ENCODE measurements at regions not wholly inside any gene's neighbourhood (a gene's known extent, or its start where the extent isn't known, plus 50 kb on each side); places are given as distances from the start of the nearest gene placed in this dataset.

GRCh38 chrX:43526878-43527277 lies 129.2 kb upstream of the MAOA start:
- no peak for ATAC-seq
- no peak for DNase-seq (ENCODE audit: low spot score in 2 of 2)
- peaks cover 0 to 7% of the 10 kb centered on the region in 2 donors for H3K9me3 Mint-ChIP-seq
- peaks cover 0 to 7% of the 10 kb centered on the region in 2 donors for H3K36me3 Mint-ChIP-seq
- no peak overlapping the region for H3K27ac Mint-ChIP-seq

GRCh38 chrX:43527801-43528200 lies 128.3 kb upstream of the MAOA start:
- H3K36me3 Mint-ChIP-seq, result peaks cover 0 to 8% of the 10 kb centered on the region in 2 donors
- no peak for DNase-seq (ENCODE audit: low spot score in 2 of 2)

GRCh38 chrX:43530837-43531236 lies 125.3 kb upstream of the MAOA start:
- no peak for ATAC-seq
- H3K9me3 Mint-ChIP-seq, result peaks cover 3 to 14% of the 10 kb centered on the region in 2 donors
- H3K27ac Mint-ChIP-seq, result no peak overlapping the region
- H3K36me3 Mint-ChIP-seq, result peaks cover 8 to 9% of the 10 kb centered on the region in 2 donors
- no peak for DNase-seq (ENCODE audit: low spot score in 2 of 2)

More at GRCh38 chrX:43527801-43528200, 128.3 kb upstream of the MAOA start:
- no peak overlapping the region for H3K27ac Mint-ChIP-seq
- H3K9me3 Mint-ChIP-seq, result peaks cover 0 to 8% of the 10 kb centered on the region in 2 donors
- ATAC-seq, result no peak

DNA sequence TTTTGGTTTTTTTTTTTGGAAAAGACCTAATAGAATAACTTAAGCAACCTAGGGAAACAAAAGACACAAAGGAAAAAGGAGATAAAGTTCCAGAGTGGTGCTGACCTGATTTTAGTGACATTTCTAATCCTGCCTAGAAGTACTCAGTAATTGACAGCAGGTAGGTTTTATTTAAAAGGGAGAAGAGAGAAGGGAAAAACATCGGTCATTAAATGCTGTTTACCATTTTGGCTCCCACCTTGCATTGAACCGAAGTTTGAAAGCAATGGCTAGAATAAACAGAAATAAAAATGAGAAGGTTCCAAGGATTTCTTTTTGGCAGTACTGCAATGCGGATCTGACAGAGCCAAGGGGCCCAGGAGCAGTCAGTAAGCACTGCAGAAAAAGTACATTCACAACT lies 115.8 kb upstream of the MAOA start:
- no peak for DNase-seq (ENCODE audit: low spot score in 2 of 2)
- ATAC-seq, result no peak
- no peak overlapping the region for H3K27ac Mint-ChIP-seq
- H3K9me3 Mint-ChIP-seq, result no peaks in the 10 kb centered on the region
- no peaks in the 10 kb centered on the region for H3K36me3 Mint-ChIP-seq

- Mint-ChIP-seq H3K9me3 (peaks cover 0 to 13% of the 10 kb centered on the region in 2 donors), H3K36me3 (no peaks in the 10 kb centered on the region), H3K27ac (no peak overlapping the region)
- ATAC-seq, result no peak
- no peak for DNase-seq (ENCODE audit: low spot score in 2 of 2)
These were observed 104.5 kb upstream of the MAOA start for GRCh38 chrX:43551590-43551989.

- Mint-ChIP-seq H3K9me3 (peaks cover 0 to 13% of the 10 kb centered on the region in 2 donors), H3K27ac (no peak overlapping the region), H3K36me3 (no peaks in the 10 kb centered on the region)
- ATAC-seq (no peak), DNase-seq (ENCODE audit: low spot score in 2 of 2) (no peak)
These were observed 103.9 kb upstream of the MAOA start for GRCh38 chrX:43552156-43552555.

GRCh38 chrX:43552703-43553102 lies 103.4 kb upstream of the MAOA start:
- ATAC-seq (no peak), DNase-seq (ENCODE audit: low spot score in 2 of 2) (no peak)
- Mint-ChIP-seq H3K9me3 (peaks cover 0 to 13% of the 10 kb centered on the region in 2 donors), H3K36me3 (no peaks in the 10 kb centered on the region), H3K27ac (no peak overlapping the region)

GRCh38 chrX:43553257-43553656 lies 102.8 kb upstream of the MAOA start:
- Mint-ChIP-seq H3K27ac (no peak overlapping the region), H3K9me3 (peaks cover 0 to 9% of the 10 kb centered on the region in 2 donors), H3K36me3 (no peaks in the 10 kb centered on the region)
- ATAC-seq (no peak), DNase-seq (ENCODE audit: low spot score in 2 of 2) (no peak)

DNA sequence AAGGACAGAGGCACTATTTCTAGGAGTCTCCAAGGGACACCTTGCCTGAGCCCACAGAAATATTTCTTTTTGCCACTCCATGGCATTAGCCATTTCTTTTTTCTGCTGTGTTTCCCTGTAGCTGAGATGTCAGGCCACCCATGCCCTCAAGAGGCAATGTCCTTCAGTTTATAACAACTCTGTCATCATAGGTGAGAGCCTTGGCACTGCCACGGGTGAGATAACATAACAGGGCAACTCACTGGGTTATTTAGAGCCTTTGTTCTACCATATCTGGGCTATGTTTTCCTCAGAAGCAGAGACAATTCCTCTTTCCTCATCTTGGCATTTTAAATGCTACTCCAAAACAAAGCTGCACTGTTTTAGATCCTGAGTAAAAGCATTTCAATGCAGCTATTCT lies 99.9 kb upstream of the MAOA start:
- DNase-seq (ENCODE audit: low spot score in 2 of 2) (no peak), ATAC-seq (no peak)
- no peak overlapping the region for H3K27ac Mint-ChIP-seq
- H3K9me3 Mint-ChIP-seq, result peaks cover 0 to 5% of the 10 kb centered on the region in 2 donors
- H3K36me3 Mint-ChIP-seq, result no peaks in the 10 kb centered on the region

- peaks cover 0 to 4% of the 10 kb centered on the region in 2 donors for H3K9me3 Mint-ChIP-seq
- no peaks in the 10 kb centered on the region for H3K36me3 Mint-ChIP-seq
- H3K27ac Mint-ChIP-seq, result no peak overlapping the region
- DNase-seq (ENCODE audit: low spot score in 2 of 2) (peak in 1 of 2 donors; percentile 42), ATAC-seq (no peak)
These were observed 98.3 kb upstream of the MAOA start for GRCh38 chrX:43557792-43558191.

DNA sequence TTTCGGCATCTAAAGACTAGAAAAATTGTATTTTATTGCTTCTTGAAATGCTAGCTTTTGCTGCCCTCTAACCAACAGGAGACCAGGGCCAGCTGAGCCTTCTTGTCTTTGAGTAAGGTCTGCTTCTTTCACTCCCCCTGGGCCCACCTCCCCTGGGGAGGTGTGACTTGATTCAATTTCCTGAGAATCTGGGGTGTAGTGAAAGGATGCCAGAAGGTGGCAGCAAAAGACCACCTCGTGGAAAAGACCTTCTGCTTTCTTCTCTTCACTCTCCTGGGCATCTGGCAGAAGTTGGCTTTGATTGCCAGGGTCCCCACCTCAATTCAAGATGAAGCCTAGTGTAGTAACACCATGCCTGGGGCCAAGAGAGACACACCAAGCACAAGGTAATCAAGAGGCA lies 96.5 kb upstream of the MAOA start:
- H3K27ac Mint-ChIP-seq, result no peak overlapping the region
- ATAC-seq, result peak in 1 of 2 donors; percentile 24
- peak in 1 of 2 donors; percentile 6 for DNase-seq (ENCODE audit: low spot score in 2 of 2)
- H3K9me3 Mint-ChIP-seq, result no peaks in the 10 kb centered on the region
- no peaks in the 10 kb centered on the region for H3K36me3 Mint-ChIP-seq

DNA sequence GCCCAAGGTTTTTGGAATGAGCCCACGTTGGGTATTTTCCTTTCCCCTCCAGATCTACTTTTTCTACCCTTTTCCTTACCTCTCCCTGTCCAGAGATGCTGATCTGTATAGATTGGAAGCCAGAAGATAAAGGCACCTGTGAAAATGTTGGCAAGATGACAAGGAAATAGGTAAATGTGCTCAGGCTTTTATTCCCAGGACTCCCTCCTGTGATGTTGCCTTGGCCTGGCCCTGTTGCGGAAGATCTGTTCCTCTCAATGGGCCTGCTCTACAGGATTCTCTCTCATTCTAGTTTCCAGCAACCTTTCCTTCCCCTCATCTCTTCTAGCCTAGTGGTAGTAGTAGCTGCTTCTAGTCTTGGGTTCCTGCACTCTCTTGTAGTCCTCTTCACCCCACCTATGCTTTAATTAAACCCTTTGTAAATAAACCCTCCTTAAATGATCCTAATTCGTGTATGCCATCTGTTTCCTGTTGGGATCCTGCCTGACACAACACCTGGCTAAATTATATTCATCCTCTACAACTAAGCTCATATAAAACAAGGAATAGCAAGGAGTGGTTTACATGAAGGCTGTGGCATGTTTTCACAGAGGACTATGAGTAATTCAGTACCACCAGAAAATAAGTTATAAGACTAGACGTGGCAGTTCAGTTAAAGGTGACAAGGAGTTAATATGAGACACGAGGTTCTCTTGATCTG lies 95.7 kb upstream of the MAOA start:
- H3K27ac Mint-ChIP-seq, result no peak overlapping the region
- ATAC-seq (no peak), DNase-seq (ENCODE audit: low spot score in 2 of 2) (no peak)
- H3K9me3 Mint-ChIP-seq, result no peaks in the 10 kb centered on the region
- H3K36me3 Mint-ChIP-seq, result no peaks in the 10 kb centered on the region

DNA sequence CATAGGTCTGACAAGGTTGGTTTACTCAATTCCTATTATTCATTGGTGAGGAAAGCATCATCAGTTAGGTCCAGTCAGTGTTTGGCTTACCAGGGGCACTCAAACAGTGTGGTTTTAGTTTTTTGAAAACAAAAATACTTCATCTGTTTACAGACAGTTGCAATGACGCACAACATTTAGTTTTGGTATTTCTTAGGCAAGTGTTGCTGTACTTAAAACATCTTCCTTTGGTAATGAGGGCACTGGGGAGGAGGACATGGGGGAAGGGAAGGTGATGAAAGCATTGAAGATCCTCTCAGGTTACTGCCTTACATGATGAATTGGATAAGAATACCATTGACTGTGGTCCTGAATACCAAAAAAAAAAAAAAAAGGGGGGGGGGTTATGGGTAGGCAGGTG lies 93.7 kb upstream of the MAOA start:
- no peaks in the 10 kb centered on the region for H3K9me3 Mint-ChIP-seq
- ATAC-seq (no peak), DNase-seq (ENCODE audit: low spot score in 2 of 2) (no peak)
- H3K27ac Mint-ChIP-seq, result no peak overlapping the region
- H3K36me3 Mint-ChIP-seq, result no peaks in the 10 kb centered on the region

DNA sequence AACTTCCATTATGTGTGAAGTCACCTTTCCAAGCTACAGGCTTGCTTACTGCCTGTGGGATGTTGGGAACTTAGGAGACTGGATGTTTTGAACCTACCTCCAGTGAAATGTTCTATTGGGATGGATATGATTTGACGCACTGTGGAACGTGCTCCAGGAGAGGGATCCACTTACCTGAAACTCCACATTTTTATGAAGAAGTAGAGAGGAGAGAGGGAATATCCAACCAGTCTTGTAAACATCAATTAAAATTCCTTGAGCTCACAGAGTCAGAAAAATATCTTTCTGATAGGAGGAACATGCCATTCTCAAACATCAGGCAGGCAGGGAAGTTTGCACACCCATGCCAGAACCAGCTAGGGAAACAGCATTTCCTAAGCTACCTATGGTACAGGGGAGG lies 91.1 kb upstream of the MAOA start:
- ATAC-seq (no peak), DNase-seq (ENCODE audit: low spot score in 2 of 2) (no peak)
- Mint-ChIP-seq H3K36me3 (no peaks in the 10 kb centered on the region), H3K27ac (no peak overlapping the region), H3K9me3 (peaks cover 0 to 3% of the 10 kb centered on the region in 2 donors)

GRCh38 chrX:43566170-43566569 lies 89.9 kb upstream of the MAOA start:
- ATAC-seq, result no peak
- Mint-ChIP-seq H3K36me3 (no peaks in the 10 kb centered on the region), H3K27ac (no peak overlapping the region), H3K9me3 (peaks cover 0 to 3% of the 10 kb centered on the region in 2 donors)
- DNase-seq (ENCODE audit: low spot score in 2 of 2), result no peak

- no peaks in the 10 kb centered on the region for H3K36me3 Mint-ChIP-seq
- H3K27ac Mint-ChIP-seq, result no peak overlapping the region
- no peak for ATAC-seq
- no peak for DNase-seq (ENCODE audit: low spot score in 2 of 2)
- peaks cover 0 to 3% of the 10 kb centered on the region in 2 donors for H3K9me3 Mint-ChIP-seq
These were observed 82.6 kb upstream of the MAOA start for GRCh38 chrX:43573441-43574015.

GRCh38 chrX:43580621-43581020 lies 75.5 kb upstream of the MAOA start:
- H3K9me3 Mint-ChIP-seq, result no peaks in the 10 kb centered on the region
- ATAC-seq, result no peak
- H3K36me3 Mint-ChIP-seq, result no peaks in the 10 kb centered on the region
- no peak overlapping the region for H3K27ac Mint-ChIP-seq
- DNase-seq (ENCODE audit: low spot score in 2 of 2), result no peak

GRCh38 chrX:43581167-43581566 lies 74.9 kb upstream of the MAOA start:
- Mint-ChIP-seq H3K36me3 (no peaks in the 10 kb centered on the region), H3K9me3 (no peaks in the 10 kb centered on the region), H3K27ac (no peak overlapping the region)
- ATAC-seq (no peak), DNase-seq (ENCODE audit: low spot score in 2 of 2) (no peak)
